WTC11 (cell line): ENCODE measurements at regions not wholly inside any gene's neighbourhood (a gene's known extent, or its start where the extent isn't known, plus 50 kb on each side); places are given as distances from the start of the nearest gene placed in this dataset.

ENCODE experiments used
- CREM ChIP-seq: sonication (generic); formaldehyde crosslinking; IDR thresholded peaks from 2 replicates; pipeline ENCODE4 v1.8.1; 2022; ENCODE audit warnings: mild to moderate bottlenecking, missing genetic modification reagents, moderate library complexity
- TF ChIP-seq, protein P1 (sequence below): fragments of 200-600 bp; IDR thresholded peaks from 2 replicates; pipeline ENCODE4 v1.8.0; 2022; ENCODE audit warnings: antibody characterized with exemption
- TF ChIP-seq, protein P2 (sequence below): sonication (generic); formaldehyde crosslinking; IDR thresholded peaks from 2 replicates; pipeline ENCODE4 v1.8.0; 2022; ENCODE audit warnings: mild to moderate bottlenecking, missing genetic modification reagents

DNA sequence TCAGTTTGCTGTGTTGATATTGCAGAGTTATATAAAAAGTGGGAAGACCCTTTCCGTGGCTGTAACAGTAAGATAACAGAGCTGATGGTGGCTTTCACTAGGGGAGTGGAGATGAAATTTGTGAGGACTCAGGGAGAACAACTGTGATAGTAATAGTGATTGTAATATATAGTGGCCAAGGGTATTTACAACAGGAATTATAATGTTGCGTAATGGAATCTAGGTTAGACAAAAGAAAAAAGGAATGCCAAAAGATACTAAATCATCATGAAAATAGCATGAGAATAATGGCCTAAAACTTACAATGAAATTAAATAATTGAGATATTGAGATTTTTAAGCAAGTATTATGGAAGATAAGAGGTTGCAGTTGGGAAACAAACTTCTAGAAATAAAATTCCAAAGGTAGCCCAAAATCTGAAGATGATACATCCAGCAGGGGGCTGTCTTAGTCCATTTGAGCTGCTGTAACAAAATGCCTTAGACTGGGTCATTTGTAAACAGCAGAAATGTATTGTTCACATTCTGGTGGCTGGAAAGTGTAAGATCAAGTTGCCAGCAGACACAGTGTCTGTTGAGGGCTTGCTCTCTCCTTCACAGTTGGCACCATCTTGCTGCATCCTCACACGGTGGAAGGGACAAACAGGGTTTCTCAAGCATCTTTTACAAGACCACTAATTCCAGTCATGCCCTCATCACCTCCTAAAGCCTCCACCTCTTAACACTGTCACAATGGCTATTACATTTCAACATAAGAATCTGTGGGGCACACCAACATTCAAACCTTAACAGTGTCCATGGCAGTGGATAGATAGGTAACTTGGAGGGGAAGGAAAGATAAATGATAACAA lies 711.2 kb downstream of the MRPL39 start:
- TF ChIP-seq, protein P1, sequence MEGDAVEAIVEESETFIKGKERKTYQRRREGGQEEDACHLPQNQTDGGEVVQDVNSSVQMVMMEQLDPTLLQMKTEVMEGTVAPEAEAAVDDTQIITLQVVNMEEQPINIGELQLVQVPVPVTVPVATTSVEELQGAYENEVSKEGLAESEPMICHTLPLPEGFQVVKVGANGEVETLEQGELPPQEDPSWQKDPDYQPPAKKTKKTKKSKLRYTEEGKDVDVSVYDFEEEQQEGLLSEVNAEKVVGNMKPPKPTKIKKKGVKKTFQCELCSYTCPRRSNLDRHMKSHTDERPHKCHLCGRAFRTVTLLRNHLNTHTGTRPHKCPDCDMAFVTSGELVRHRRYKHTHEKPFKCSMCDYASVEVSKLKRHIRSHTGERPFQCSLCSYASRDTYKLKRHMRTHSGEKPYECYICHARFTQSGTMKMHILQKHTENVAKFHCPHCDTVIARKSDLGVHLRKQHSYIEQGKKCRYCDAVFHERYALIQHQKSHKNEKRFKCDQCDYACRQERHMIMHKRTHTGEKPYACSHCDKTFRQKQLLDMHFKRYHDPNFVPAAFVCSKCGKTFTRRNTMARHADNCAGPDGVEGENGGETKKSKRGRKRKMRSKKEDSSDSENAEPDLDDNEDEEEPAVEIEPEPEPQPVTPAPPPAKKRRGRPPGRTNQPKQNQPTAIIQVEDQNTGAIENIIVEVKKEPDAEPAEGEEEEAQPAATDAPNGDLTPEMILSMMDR: no peak; the same call in 1 of the 2 replicates
- TF ChIP-seq, protein P2, sequence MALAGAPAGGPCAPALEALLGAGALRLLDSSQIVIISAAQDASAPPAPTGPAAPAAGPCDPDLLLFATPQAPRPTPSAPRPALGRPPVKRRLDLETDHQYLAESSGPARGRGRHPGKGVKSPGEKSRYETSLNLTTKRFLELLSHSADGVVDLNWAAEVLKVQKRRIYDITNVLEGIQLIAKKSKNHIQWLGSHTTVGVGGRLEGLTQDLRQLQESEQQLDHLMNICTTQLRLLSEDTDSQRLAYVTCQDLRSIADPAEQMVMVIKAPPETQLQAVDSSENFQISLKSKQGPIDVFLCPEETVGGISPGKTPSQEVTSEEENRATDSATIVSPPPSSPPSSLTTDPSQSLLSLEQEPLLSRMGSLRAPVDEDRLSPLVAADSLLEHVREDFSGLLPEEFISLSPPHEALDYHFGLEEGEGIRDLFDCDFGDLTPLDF (CRISPR knock-in tag): no peak
- TF ChIP-seq CREM (CRISPR knock-in tag): no peak
